Neuron (in vitro differentiated cells): ENCODE measurements at regions not wholly inside any gene's neighbourhood (a gene's known extent, or its start where the extent isn't known, plus 50 kb on each side); places are given as distances from the start of the nearest gene placed in this dataset.
A peak's percentile ranks its signal among the peaks of the same experiment; 100 is the strongest.

Experiments used
- H2AFZ ChIP-seq: one replicate; pipeline ENCODE4 v1.6.1; 2013; ENCODE audit warnings: low read depth, mild to moderate bottlenecking, inconsistent platforms, low read length, moderate library complexity
- H3K27me3 ChIP-seq: one replicate; pipeline ENCODE4 v1.6.1; 2013; ENCODE audit warnings: low read length; ENCODE audit not compliant: insufficient read depth
- H3K36me3 ChIP-seq: one replicate; pipeline ENCODE4 v1.6.1; 2013; ENCODE audit warnings: low read length; ENCODE audit not compliant: insufficient read depth
- H3K4me1 ChIP-seq: one replicate; pipeline ENCODE4 v1.6.1; 2013; ENCODE audit warnings: low read length; ENCODE audit not compliant: insufficient read depth
- H3K4me3 ChIP-seq: 2 replicates; pipeline ENCODE4 v1.5.1; 2013; ENCODE audit warnings: mild to moderate bottlenecking, low read length, moderate library complexity
- H3K9me3 ChIP-seq: one replicate; pipeline ENCODE4 v1.6.1; 2013; ENCODE audit warnings: low read length

DNA sequence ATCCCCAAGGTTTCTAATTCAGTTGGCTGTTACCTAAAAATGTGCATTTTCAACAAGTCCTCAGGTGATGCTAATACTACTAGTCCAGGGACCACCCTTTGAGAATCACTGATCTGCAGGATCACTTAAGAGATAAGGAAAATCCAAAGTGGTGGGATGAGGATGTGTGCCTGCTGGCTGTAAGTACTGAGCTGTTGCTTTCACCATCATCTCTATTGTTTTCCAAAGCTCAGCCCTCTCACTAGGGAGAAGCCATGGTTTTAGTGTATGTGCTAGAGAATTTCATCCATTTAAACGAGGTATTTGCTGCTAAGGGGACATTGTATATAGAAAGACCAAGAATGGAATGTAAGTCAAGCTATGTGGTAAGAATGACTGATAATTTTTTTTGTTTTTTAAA, 202.3 kb downstream of the KIF21A start:
- no peaks in the 10 kb centered on the region for H3K36me3 ChIP-seq
- H3K4me3 ChIP-seq, result no peak overlapping the region
- H3K9me3 ChIP-seq, result no peaks in the 10 kb centered on the region

DNA sequence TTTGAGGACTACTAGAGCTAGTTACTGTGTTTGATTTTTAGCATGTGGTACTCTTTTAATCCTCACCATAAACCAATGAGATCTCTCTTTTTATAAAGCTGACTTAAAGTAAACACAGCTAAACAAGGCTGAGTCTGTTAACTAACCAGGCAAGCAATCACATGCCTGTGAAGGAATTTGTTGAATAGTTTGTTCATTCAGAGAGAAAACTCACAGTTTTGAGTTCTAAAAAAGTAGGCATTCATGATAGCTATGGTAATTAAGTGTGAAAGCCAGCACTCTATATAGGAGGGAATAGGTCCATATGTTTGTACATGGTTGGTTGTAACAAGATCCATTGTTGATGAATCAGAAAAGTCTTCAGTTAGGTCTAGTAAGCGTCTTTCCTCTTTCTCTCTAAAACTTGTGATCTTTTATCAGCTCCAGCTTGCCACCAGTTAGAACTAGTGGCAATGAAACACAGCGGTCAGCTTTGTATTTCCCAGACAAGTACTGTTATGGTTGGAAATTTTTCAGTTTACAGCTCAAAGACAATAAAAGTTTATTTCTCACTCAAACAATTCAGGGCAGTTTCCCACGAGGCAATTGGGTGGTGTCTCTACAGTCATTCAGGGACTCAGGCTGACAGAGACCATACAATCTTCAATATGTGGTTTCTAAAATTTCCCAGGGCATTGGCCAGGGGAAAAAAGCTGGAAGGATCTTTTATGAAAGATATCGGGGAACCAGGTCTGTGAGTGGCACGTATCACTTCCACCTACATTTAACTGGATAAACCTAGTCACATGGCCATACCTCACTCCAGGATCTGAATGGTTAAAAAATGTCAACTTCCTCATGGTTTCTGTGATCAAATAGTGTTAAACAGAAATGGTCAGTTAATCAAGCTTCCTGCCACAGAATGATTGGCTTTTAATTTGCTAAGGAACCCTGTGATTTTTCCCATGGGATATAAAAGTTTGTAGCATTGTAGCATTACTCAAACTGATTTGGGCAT, 203.1 kb downstream of the KIF21A start:
- no peaks in the 10 kb centered on the region for H3K9me3 ChIP-seq
- H3K4me3 ChIP-seq, result no peak overlapping the region
- H2AFZ ChIP-seq, result no peak overlapping the region
- no peaks in the 10 kb centered on the region for H3K4me1 ChIP-seq
- no peaks in the 10 kb centered on the region for H3K36me3 ChIP-seq
- H3K27me3 ChIP-seq, result no peaks in the 10 kb centered on the region

More for the DNA sequence above, 202.3 kb downstream of the KIF21A start:
- Histone ChIP-seq H3K27me3 (no peaks in the 10 kb centered on the region), H3K4me1 (no peaks in the 10 kb centered on the region), H2AFZ (no peak overlapping the region)

DNA sequence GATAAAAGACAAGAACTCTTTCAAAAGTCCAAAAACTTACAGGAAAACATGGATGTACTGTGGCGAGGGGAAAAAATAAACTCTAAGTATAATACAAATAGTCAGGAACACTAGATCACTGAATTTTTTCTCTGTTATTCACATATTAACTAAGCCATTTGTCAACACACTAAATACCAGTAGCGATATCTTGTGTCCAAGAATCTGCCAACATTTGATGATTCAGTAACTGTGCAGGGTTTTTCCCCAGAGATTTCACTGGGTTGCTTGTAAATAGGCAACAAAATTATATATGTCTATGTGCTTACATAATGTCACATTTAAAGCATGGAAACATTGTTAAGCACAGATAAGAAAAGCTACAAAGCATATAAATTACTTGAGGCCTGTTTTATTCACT, 205.9 kb downstream of the KIF21A start:
- H3K36me3 ChIP-seq, result no peaks in the 10 kb centered on the region
- no peaks in the 10 kb centered on the region for H3K27me3 ChIP-seq
- H3K9me3 ChIP-seq, result no peaks in the 10 kb centered on the region
- no peak overlapping the region for H2AFZ ChIP-seq
- H3K4me1 ChIP-seq, result no peaks in the 10 kb centered on the region
- H3K4me3 ChIP-seq, result no peak overlapping the region

DNA sequence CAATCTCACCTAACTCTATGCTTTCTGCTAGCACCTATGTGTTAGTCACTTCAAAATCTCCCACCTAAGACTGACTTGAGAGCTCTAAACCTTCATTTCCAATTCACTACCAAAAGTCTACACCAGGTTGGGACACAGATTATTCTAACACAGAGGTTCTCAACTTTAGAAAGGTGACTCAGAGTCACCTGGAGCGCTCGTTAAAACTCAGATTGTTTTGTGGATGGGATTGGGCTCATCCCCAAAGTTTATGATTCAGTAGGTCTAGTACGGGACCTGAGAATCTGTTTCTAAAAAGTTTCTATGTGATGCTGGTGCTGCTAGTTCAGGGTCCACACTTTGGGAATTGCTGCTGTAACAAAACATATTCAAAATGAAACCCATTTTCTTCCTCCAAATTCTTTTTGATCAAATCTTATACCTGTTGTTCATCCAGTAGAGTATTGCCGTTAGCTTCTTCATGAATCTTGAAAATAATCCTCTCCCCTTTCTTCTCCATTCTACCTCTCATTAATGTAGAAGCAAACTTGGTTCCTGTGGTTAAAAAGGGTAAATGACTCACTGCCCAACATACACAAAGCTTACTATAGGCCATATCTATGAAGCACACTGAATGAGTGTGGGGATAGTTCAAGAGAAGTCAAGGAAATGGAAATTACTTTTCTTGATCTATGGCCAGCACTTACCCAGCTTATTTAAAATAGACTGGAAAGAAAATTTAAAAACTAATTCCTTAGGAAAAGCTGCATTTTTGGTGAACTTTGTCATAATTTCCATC, 206.7 kb downstream of the KIF21A start:
- no peaks in the 10 kb centered on the region for H3K27me3 ChIP-seq
- no peaks in the 10 kb centered on the region for H3K4me1 ChIP-seq
- H3K4me3 ChIP-seq, result no peak overlapping the region
- no peaks in the 10 kb centered on the region for H3K9me3 ChIP-seq
- H2AFZ ChIP-seq, result no peak overlapping the region
- no peaks in the 10 kb centered on the region for H3K36me3 ChIP-seq

DNA sequence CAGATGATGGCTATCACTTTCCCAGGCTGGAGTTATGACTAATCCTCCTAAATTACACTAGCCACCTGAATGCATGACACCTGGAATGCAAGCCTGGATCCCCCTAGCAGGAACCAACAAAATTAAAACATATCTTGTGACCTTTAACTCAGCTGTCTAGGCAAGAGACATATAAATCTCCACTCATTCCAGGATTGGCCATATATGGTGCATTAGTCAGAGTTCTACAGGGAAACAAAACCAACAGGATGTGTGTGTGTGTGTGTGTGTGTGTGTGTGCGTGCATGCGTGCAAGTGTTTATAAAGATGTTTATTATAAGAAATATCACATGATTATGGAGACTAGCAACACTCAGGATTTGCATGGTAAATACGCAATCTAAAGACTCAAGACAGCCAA, 212.8 kb downstream of the KIF21A start:
- H3K36me3 ChIP-seq, result no peaks in the 10 kb centered on the region
- no peak overlapping the region for H2AFZ ChIP-seq
- H3K9me3 ChIP-seq, result no peaks in the 10 kb centered on the region
- no peak overlapping the region for H3K4me3 ChIP-seq
- no peaks in the 10 kb centered on the region for H3K4me1 ChIP-seq
- no peaks in the 10 kb centered on the region for H3K27me3 ChIP-seq

DNA sequence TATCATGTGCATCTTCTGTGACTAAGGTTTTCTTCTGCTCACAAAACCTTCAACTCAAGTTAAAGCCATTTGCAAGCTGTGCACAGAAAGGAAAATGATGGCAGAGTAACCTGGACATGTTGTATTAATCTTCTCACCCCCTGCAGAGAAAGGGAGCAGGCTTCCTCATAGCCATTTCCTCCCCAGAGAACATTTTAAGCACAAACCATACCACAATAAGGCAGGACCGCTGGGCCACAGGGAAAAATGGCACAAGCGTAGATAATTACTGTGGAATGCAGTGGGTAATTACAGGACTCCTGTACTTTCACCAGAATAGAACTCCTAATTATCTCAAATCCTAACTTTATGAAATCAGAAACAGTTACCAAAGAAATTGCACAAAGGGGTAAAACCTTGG, 215.7 kb downstream of the KIF21A start:
- Histone ChIP-seq H2AFZ (no peak overlapping the region), H3K4me3 (no peak overlapping the region), H3K36me3 (no peaks in the 10 kb centered on the region), H3K9me3 (no peaks in the 10 kb centered on the region), H3K27me3 (no peaks in the 10 kb centered on the region), H3K4me1 (no peaks in the 10 kb centered on the region)

DNA sequence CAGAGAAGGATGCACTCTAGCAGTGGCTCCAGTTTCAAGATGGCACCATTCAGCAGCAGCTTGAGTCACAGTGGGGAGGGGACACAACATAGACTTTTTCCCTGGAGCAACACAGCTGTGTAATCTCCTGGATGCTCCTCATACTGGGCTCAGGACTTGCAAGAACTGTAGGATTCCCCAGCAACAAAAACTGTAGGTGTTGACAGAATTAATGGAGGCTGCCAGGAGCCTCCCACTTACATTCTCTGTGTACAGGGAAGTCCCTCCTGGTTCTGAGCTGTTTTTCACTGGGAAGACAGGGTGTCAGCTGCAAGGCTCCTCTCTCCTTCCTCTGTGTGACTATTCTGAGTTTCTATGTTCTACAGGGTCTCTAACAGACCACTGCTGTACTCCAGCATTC, 217.9 kb downstream of the KIF21A start:
- H2AFZ ChIP-seq, result no peak overlapping the region
- H3K4me3 ChIP-seq, result no peak overlapping the region

DNA sequence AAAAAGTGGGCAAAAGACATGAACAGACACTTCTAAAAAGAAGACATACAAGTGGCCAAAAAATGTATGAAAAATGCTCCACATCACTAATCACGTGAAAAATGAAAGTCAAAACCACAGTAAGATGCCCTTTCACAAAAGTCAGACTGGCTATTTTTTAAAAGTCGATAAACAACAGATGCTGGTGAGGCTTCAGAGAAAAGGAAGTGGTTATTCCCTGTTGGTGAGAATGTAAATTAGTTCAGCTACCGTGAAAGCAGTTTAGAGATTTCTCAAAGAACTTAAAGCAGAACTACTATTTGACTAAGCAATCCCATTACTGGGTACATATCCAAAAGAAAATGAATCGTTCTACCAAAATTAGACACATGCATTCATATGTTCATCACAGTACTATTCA, 237.0 kb downstream of the KIF21A start:
- H3K4me3 ChIP-seq, result no peak overlapping the region
- H3K36me3 ChIP-seq, result no peaks in the 10 kb centered on the region
- H3K9me3 ChIP-seq, result no peaks in the 10 kb centered on the region
- H3K27me3 ChIP-seq, result no peaks in the 10 kb centered on the region
- no peak overlapping the region for H2AFZ ChIP-seq
- H3K4me1 ChIP-seq, result no peaks in the 10 kb centered on the region

More for the DNA sequence above, 217.9 kb downstream of the KIF21A start:
- Histone ChIP-seq H3K4me1 (no peaks in the 10 kb centered on the region), H3K9me3 (no peaks in the 10 kb centered on the region), H3K36me3 (no peaks in the 10 kb centered on the region), H3K27me3 (no peaks in the 10 kb centered on the region)

DNA sequence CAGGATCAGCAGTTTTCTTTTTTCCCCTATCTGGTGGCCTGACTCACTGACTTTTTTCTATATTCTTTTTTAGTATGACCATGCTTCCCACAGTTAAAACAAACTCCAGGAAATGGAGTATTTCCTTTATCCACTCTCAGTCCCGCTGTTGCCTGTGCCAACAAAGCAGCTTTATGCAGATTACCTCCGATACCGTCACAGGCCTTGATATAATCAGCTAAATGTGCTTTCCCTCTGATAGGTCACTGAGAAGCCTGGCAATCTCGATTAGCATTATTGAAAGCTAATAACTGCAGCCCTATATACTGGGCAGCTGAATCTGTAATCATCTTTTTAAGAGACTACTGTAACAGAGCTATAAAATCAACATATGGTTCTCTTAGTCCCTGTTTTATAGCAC, 243.6 kb downstream of the KIF21A start:
- H3K36me3 ChIP-seq, result no peaks in the 10 kb centered on the region
- H2AFZ ChIP-seq, result peak overlapping the region; percentile 26
- no peaks in the 10 kb centered on the region for H3K9me3 ChIP-seq
- H3K4me3 ChIP-seq, result no peak overlapping the region
- no peaks in the 10 kb centered on the region for H3K4me1 ChIP-seq
- H3K27me3 ChIP-seq, result no peaks in the 10 kb centered on the region

DNA sequence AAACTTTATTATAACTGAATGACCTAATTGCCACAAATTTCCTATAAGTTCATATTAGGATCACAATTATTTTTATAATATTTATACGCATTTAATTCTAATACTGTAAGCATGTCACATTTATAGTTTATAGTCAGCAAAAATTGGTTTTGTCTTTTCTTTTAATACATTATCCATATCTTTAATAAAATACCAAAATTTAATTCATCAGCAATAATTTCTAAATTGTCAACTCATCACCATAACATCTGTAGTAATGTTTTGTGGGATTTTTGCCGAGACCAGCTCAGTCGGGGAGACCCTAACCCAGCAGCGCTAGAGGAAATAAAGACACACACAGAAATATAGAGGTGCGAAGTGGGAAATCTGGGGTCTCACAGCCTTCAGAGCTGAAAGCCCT, 254.2 kb downstream of the KIF21A start:
- no peaks in the 10 kb centered on the region for H3K36me3 ChIP-seq
- no peak overlapping the region for H2AFZ ChIP-seq
- no peaks in the 10 kb centered on the region for H3K4me1 ChIP-seq
- no peaks in the 10 kb centered on the region for H3K27me3 ChIP-seq
- H3K9me3 ChIP-seq, result no peaks in the 10 kb centered on the region
- no peak overlapping the region for H3K4me3 ChIP-seq

DNA sequence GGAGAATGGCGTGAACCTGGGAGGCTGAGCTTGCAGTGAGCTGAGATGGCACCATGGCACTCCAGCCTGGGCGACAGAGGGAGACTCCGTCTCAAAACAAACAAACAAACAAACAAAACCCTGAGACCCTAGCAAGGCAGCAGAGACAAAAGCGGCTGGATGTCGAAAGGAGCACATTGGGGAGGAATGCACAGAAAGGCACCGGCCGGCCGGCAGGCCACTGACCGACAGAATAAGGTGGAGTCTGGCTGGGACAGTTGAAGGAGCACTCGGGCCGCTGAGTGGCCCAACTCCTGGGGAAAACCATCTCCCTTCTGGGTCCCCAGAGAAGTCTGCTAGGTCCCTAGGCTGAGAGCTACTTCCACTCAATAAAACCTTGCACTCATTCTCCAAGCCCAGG, 256.2 kb downstream of the KIF21A start:
- no peaks in the 10 kb centered on the region for H3K27me3 ChIP-seq
- H3K4me1 ChIP-seq, result peaks cover under 1% of the 10 kb centered on the region
- no peaks in the 10 kb centered on the region for H3K9me3 ChIP-seq
- no peaks in the 10 kb centered on the region for H3K36me3 ChIP-seq
- no peak overlapping the region for H2AFZ ChIP-seq
- no peak overlapping the region for H3K4me3 ChIP-seq

DNA sequence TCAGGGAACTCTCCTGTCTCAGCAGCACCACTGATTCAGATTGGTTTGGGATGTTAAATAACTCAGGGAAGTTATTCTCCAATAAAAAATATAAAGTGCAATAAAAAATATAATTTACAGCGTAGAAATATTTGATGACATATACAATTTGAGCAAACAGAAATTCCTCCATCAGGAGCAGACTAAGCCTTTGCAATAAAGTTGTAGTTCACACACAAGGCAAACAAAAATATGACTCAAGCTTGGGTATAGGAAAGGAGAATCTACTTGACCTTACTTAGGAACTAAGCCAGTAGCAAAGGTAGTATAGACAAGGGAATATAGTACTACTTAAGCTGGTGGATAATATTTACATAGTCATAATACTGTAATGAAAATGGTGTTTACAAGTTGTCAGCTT, 264.1 kb downstream of the KIF21A start:
- Histone ChIP-seq H3K4me3 (no peak overlapping the region), H3K9me3 (no peaks in the 10 kb centered on the region), H2AFZ (no peak overlapping the region), H3K27me3 (no peaks in the 10 kb centered on the region), H3K36me3 (no peaks in the 10 kb centered on the region), H3K4me1 (peaks cover 10% of the 10 kb centered on the region)

DNA sequence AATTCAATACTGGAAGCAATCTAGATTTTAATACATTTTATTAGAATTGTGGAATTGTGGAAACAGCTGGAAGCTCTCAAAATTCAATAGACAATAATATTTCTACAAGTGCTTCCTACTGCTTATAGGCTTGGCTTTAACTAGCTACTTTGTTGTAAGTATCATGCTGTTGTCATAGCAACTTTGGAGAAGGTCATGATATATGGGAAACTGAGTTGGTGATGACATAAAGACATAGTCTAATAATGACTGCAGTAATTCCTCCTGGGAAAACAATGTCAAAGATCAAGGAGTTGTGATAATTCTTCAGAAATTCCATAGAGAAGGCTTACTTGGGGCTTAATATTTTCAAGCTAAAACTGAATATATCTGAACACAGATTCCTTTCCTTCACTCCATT, 266.6 kb downstream of the KIF21A start:
- H2AFZ ChIP-seq, result no peak overlapping the region
- no peaks in the 10 kb centered on the region for H3K36me3 ChIP-seq
- H3K9me3 ChIP-seq, result no peaks in the 10 kb centered on the region
- H3K4me1 ChIP-seq, result peaks cover 6% of the 10 kb centered on the region
- H3K4me3 ChIP-seq, result no peak overlapping the region
- H3K27me3 ChIP-seq, result no peaks in the 10 kb centered on the region
